CD4-positive, alpha-beta T cell (primary cell): ENCODE measurements at regions not wholly inside any gene's neighbourhood (a gene's known extent, or its start where the extent isn't known, plus 50 kb on each side); places are given as distances from the start of the nearest gene placed in this dataset.

ENCODE experiments used
- ATAC-seq: fragments of 200-7000 bp; cut with Tn5 transposase; one replicate; pipeline ENCODE4 v1.10.0; 2022; ENCODE audit warnings: mild to moderate bottlenecking; ENCODE audit not compliant: poor library complexity
- CTCF ChIA-PET: fragments of 350-600 bp; sonication (Branson Sonifier 250); formaldehyde crosslinking; loops from one replicate; lab custom pipeline; 2021; ENCODE audit warnings: antibody characterized with exemption, inconsistent platforms; lab: Charles Lee
- POLR2A ChIA-PET: fragments of 350-600 bp; sonication (Branson Sonifier 250); formaldehyde crosslinking; loops from one replicate; lab custom pipeline; 2021; ENCODE audit warnings: antibody characterized with exemption, inconsistent platforms; lab: Charles Lee
- DNase-seq, 14 experiments: peaks; one replicate each; pipeline ENCODE4 v3.0.0-alpha.2; 2013 to 2020; ENCODE audit warnings: mixed read lengths in 2 of 14
- H3K27ac ChIP-seq, 2 donors: one replicate each; pipeline versions ENCODE4 v1.5.1 to v1.7.0; 2013; ENCODE audit warnings: low read length in 2 of 2, low read depth in 1 of 2, mild to moderate bottlenecking in 1 of 2
- H3K27me3 ChIP-seq, 2 experiments: 1 replicate in 1 of 2; 2 replicates in 1 of 2; pipeline versions ENCODE4 v1.6.1 to v1.7.0; 2013; ENCODE audit warnings: low read length in 2 of 2, control low read depth in 1 of 2, mild to moderate bottlenecking in 1 of 2, moderate library complexity in 1 of 2; ENCODE audit not compliant: insufficient read depth in 2 of 2, control insufficient read depth in 1 of 2
- H3K36me3 ChIP-seq: one replicate; pipeline ENCODE4 v1.6.1; 2013; ENCODE audit warnings: low read length, control low read depth; ENCODE audit not compliant: insufficient read depth
- H3K4me1 ChIP-seq: one replicate; pipeline ENCODE4 v1.6.1; 2013; ENCODE audit warnings: low read length, control low read depth; ENCODE audit not compliant: insufficient read depth
- H3K4me3 ChIP-seq: one replicate; pipeline ENCODE4 v1.5.1; 2013; ENCODE audit warnings: mild to moderate bottlenecking, low read length, moderate library complexity
- H3K9me3 ChIP-seq, 2 experiments: 1 replicate in 1 of 2; 2 replicates in 1 of 2; pipeline versions ENCODE4 v1.6.1 to v1.7.0; 2013; ENCODE audit warnings: low read length in 2 of 2, mild to moderate bottlenecking in 2 of 2, control low read depth in 1 of 2, moderate library complexity in 1 of 2; ENCODE audit not compliant: control insufficient read depth in 1 of 2, insufficient read depth in 1 of 2
- H3K27ac Mint-ChIP-seq: one replicate; pipeline ENCODE4 v1.8.0; 2020; ENCODE audit warnings: mixed read lengths
- H3K27me3 Mint-ChIP-seq: one replicate; pipeline ENCODE4 v1.8.0; 2021; ENCODE audit warnings: mixed read lengths
- H3K36me3 Mint-ChIP-seq: one replicate; pipeline ENCODE4 v1.8.0; 2021; ENCODE audit warnings: low read depth, mixed read lengths
- H3K4me1 Mint-ChIP-seq: one replicate; pipeline ENCODE4 v1.8.0; 2021; ENCODE audit warnings: low read depth, mixed read lengths
- H3K4me3 Mint-ChIP-seq: one replicate; pipeline ENCODE4 v1.8.0; 2020; ENCODE audit warnings: mild to moderate bottlenecking, mixed read lengths
- H3K9me3 Mint-ChIP-seq: one replicate; pipeline ENCODE4 v1.8.0; 2020; ENCODE audit warnings: mixed read lengths
- intact Hi-C, 2 experiments: fragments of 100-400 bp; cut with DNase I in 1 of 2; cut with micrococcal nuclease in 1 of 2; formaldehyde crosslinking; loops; one replicate each; pipeline versions ENCODE4 v1.15.1 to v1.9.0; 2023 to 2025; cut with DNase I, micrococcal nuclease
- TF ChIP-seq, protein P1 (sequence below): fragments of 200-600 bp; IDR thresholded peaks from one replicate; pipeline ENCODE4 v1.8.0; 2022; ENCODE audit warnings: antibody characterized with exemption, mild to moderate bottlenecking

DNA sequence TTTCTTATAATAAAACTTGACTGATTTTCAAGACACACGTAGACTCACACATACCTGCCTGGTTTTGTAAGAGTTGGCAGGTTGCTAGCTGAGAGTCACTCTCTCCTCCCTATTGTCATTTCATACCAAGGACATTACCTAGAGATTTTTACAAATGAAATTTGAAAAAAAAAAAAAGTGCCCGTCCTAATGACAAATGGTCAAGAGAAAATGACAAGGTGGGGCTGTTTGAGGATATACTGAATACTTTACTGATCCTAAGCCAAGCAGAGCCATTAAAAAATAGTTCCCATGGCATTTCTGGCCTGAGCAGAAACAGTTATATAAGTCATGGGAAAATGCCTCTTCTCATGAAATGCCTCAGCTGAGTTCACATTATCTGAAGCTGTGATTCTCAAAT lies 150.2 kb downstream of the DYRK2 start:
- intact Hi-C loops = no loop called here
- no peaks in the 10 kb centered on the region for H3K9me3 ChIP-seq
- H3K4me1 Mint-ChIP-seq = peaks cover 5% of the 10 kb centered on the region
- no peaks in the 10 kb centered on the region for H3K9me3 Mint-ChIP-seq
- no peaks in the 10 kb centered on the region for H3K27me3 Mint-ChIP-seq
- H3K4me3 Mint-ChIP-seq = no peak overlapping the region
- no peak overlapping the region for H3K27ac Mint-ChIP-seq
- ChIA-PET CTCF (no interaction called here), POLR2A (no interaction called here)
- peaks cover 12% of the 10 kb centered on the region for H3K4me1 ChIP-seq
- no peak overlapping the region for H3K4me3 ChIP-seq
- TF ChIP-seq, protein P1, sequence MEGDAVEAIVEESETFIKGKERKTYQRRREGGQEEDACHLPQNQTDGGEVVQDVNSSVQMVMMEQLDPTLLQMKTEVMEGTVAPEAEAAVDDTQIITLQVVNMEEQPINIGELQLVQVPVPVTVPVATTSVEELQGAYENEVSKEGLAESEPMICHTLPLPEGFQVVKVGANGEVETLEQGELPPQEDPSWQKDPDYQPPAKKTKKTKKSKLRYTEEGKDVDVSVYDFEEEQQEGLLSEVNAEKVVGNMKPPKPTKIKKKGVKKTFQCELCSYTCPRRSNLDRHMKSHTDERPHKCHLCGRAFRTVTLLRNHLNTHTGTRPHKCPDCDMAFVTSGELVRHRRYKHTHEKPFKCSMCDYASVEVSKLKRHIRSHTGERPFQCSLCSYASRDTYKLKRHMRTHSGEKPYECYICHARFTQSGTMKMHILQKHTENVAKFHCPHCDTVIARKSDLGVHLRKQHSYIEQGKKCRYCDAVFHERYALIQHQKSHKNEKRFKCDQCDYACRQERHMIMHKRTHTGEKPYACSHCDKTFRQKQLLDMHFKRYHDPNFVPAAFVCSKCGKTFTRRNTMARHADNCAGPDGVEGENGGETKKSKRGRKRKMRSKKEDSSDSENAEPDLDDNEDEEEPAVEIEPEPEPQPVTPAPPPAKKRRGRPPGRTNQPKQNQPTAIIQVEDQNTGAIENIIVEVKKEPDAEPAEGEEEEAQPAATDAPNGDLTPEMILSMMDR = no peak
- no peak overlapping the region for H3K27ac ChIP-seq
- no peak for ATAC-seq
- no peaks in the 10 kb centered on the region for H3K36me3 Mint-ChIP-seq
- no peak for DNase-seq
- no peaks in the 10 kb centered on the region for H3K36me3 ChIP-seq
- H3K27me3 ChIP-seq = no peaks in the 10 kb centered on the region

DNA sequence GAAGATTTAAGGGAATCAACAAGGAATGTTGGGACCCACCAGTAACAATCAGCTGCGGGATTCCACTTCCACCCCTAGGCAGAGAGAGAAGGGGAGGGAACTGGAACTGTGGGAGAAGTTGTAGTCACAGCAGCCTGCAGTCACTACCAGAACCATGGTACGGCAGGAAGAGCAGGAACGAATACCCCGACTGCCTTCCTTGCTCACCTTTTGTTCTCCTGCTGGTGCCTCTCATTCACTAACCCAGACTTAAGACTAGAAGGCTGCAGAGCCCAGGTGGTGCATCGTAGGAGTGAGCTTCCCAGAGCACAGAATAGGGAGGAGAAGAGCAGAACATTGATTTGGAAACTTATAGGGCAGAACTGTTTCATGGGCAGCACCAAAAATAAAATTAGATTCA lies 154.2 kb downstream of the DYRK2 start:
- no peaks in the 10 kb centered on the region for H3K27me3 Mint-ChIP-seq
- no peak for ATAC-seq
- Histone ChIP-seq H3K4me1 (peaks cover 28% of the 10 kb centered on the region), H3K9me3 (no peaks in the 10 kb centered on the region), H3K4me3 (no peak overlapping the region), H3K27me3 (no peaks in the 10 kb centered on the region), H3K36me3 (no peaks in the 10 kb centered on the region), H3K27ac (no peak overlapping the region)
- TF ChIP-seq, protein P1 = no peak
- DNase-seq = no peak
- H3K4me3 Mint-ChIP-seq = no peak overlapping the region
- no peaks in the 10 kb centered on the region for H3K9me3 Mint-ChIP-seq
- CTCF ChIA-PET = no interaction called here
- H3K4me1 Mint-ChIP-seq = peaks cover 5% of the 10 kb centered on the region
- POLR2A ChIA-PET = no interaction called here
- intact Hi-C loops = no loop called here
- H3K27ac Mint-ChIP-seq = no peak overlapping the region
- no peaks in the 10 kb centered on the region for H3K36me3 Mint-ChIP-seq

DNA sequence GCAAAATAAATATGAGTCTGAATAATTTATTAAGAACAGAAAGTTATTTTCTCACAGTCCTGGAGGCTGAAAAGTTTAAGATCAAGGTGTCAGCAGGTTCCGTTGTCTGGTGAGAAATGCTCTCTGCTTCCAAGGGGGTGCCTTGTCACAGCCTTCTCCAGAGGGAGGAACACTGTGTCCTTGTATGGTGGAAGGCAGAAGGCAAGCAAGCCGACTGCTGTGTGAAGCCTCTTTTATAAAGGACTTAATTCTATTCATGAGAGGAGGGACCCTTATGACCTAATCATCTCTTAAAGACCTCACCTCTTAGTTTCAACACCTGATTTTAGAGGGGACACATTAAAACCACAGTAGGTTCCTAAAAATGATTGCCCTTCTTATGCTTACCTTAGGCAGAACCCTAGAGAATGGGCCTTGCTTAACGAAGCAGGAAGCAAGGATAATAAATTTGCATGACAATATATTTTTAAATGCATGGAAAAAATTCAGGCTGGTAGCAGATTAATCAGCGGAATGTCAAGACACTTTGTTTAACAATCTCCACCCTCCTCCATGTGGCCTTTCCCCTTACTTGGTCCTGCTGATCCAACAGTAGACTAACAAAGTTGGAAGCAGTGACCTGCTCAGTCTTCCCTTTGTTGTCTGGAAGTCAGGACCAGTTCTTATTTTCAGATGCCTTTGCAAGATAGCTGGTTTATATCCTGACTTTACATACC lies 154.9 kb downstream of the DYRK2 start:
- Mint-ChIP-seq H3K27ac (no peak overlapping the region), H3K4me1 (peaks cover 5% of the 10 kb centered on the region), H3K9me3 (no peaks in the 10 kb centered on the region), H3K4me3 (no peak overlapping the region), H3K27me3 (no peaks in the 10 kb centered on the region), H3K36me3 (no peaks in the 10 kb centered on the region)
- DNase-seq = no peak
- Histone ChIP-seq H3K4me3 (no peak overlapping the region), H3K4me1 (peaks cover 28% of the 10 kb centered on the region), H3K36me3 (no peaks in the 10 kb centered on the region), H3K9me3 (no peaks in the 10 kb centered on the region), H3K27me3 (no peaks in the 10 kb centered on the region), H3K27ac (no peak overlapping the region)
- CTCF ChIA-PET = no interaction called here
- no peak for ATAC-seq
- POLR2A ChIA-PET = no interaction called here
- intact Hi-C loops = no loop called here
- TF ChIP-seq, protein P1 = no peak
